ENCODE measurements at regions not wholly inside any gene's neighbourhood (a gene's known extent, or its start where the extent isn't known, plus 50 kb on each side); places are given as distances from the start of the nearest gene placed in this dataset.

DNA sequence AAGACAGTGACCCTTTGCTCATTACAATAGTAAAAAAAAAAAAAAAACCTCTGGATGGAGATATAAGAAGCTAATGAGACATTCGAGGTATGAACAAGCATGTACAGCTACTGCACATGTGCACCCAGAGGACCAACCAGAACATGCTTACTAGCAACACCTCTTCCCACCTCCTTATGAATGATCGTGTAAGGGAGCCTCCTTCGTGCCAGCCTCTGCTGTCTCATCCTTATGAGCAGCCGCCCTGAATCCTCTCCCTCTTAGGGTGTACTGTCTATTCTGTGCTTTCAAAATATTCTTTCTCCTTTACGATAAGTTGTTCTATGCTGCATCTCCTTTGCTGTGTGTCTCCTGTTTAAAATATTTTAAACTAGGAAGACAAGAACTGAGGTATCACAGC lies 91.4 kb upstream of the ACSL3 start:
- 85% methylated on average over 5 of the region's 5 CpGs for WGBS
- Histone ChIP-seq H3K4me3 (ENCODE audit: low read depth in 1 of 3, low read length in 3 of 3) (no peak overlapping the region), H3K9me3 (ENCODE audit: control insufficient read depth in 4 of 4, low read length in 3 of 4) (no peaks in the 10 kb centered on the region), H3K9ac (ENCODE audit: low read depth in 1 of 2, low read length in 2 of 2) (no peak overlapping the region), H3K27ac (ENCODE audit: low read depth in 1 of 2, low read length in 2 of 2) (no peak overlapping the region), H3K36me3 (ENCODE audit: control insufficient read depth in 4 of 4, insufficient read depth in 3 of 4, low read depth in 1 of 4, low read length in 3 of 4) (no peaks in the 10 kb centered on the region), H3K27me3 (ENCODE audit: control insufficient read depth in 4 of 4, insufficient read depth in 4 of 4, low read length in 3 of 4) (no peaks in the 10 kb centered on the region), H3K4me1 (ENCODE audit: control insufficient read depth in 4 of 4, insufficient read depth in 4 of 4, low read length in 3 of 4) (no peaks in the 10 kb centered on the region)
- no peak for DNase-seq (ENCODE audit: low spot score)
- no peak for TF ChIP-seq TAF1 (conservative IDR thresholded peaks at IDR 0.05)
- TF ChIP-seq, protein P1, sequence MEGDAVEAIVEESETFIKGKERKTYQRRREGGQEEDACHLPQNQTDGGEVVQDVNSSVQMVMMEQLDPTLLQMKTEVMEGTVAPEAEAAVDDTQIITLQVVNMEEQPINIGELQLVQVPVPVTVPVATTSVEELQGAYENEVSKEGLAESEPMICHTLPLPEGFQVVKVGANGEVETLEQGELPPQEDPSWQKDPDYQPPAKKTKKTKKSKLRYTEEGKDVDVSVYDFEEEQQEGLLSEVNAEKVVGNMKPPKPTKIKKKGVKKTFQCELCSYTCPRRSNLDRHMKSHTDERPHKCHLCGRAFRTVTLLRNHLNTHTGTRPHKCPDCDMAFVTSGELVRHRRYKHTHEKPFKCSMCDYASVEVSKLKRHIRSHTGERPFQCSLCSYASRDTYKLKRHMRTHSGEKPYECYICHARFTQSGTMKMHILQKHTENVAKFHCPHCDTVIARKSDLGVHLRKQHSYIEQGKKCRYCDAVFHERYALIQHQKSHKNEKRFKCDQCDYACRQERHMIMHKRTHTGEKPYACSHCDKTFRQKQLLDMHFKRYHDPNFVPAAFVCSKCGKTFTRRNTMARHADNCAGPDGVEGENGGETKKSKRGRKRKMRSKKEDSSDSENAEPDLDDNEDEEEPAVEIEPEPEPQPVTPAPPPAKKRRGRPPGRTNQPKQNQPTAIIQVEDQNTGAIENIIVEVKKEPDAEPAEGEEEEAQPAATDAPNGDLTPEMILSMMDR (IDR thresholded peaks at IDR 0.05; ENCODE audit: low read depth, low read length, missing input control) = no peak
- TF ChIP-seq FOXA2 (IDR thresholded peaks at IDR 0.05) = no peak
- TF ChIP-seq HNF4G (IDR thresholded peaks at IDR 0.05) = no peak
- no peak for TF ChIP-seq GABPA (IDR thresholded peaks at IDR 0.05 in 1 of 2, conservative IDR thresholded peaks at IDR 0.05 in 1 of 2)
- TF ChIP-seq, protein P2, sequence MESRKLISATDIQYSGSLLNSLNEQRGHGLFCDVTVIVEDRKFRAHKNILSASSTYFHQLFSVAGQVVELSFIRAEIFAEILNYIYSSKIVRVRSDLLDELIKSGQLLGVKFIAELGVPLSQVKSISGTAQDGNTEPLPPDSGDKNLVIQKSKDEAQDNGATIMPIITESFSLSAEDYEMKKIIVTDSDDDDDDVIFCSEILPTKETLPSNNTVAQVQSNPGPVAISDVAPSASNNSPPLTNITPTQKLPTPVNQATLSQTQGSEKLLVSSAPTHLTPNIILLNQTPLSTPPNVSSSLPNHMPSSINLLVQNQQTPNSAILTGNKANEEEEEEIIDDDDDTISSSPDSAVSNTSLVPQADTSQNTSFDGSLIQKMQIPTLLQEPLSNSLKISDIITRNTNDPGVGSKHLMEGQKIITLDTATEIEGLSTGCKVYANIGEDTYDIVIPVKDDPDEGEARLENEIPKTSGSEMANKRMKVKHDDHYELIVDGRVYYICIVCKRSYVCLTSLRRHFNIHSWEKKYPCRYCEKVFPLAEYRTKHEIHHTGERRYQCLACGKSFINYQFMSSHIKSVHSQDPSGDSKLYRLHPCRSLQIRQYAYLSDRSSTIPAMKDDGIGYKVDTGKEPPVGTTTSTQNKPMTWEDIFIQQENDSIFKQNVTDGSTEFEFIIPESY (IDR thresholded peaks at IDR 0.05) = no peak
- no peak for TF ChIP-seq YY1 (IDR thresholded peaks at IDR 0.05)
- no peak for TF ChIP-seq NR2F2 (IDR thresholded peaks at IDR 0.05)
- TF ChIP-seq, protein P3, sequence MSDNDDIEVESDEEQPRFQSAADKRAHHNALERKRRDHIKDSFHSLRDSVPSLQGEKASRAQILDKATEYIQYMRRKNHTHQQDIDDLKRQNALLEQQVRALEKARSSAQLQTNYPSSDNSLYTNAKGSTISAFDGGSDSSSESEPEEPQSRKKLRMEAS (IDR thresholded peaks at IDR 0.05) = no peak
- no peak for TF ChIP-seq HNF4A (conservative IDR thresholded peaks at IDR 0.05)
- TF ChIP-seq RXRA (IDR thresholded peaks at IDR 0.05) = no peak
- no peak for TF ChIP-seq JUND (IDR thresholded peaks at IDR 0.05)
- TF ChIP-seq EGR1 (IDR thresholded peaks at IDR 0.05; ENCODE audit: low read depth in 2 of 2) = no peak
- no peak for TF ChIP-seq FOXA1 (IDR thresholded peaks at IDR 0.05)
- no peak for TF ChIP-seq RAD21 (IDR thresholded peaks at IDR 0.05)
- TF ChIP-seq, protein P4, sequence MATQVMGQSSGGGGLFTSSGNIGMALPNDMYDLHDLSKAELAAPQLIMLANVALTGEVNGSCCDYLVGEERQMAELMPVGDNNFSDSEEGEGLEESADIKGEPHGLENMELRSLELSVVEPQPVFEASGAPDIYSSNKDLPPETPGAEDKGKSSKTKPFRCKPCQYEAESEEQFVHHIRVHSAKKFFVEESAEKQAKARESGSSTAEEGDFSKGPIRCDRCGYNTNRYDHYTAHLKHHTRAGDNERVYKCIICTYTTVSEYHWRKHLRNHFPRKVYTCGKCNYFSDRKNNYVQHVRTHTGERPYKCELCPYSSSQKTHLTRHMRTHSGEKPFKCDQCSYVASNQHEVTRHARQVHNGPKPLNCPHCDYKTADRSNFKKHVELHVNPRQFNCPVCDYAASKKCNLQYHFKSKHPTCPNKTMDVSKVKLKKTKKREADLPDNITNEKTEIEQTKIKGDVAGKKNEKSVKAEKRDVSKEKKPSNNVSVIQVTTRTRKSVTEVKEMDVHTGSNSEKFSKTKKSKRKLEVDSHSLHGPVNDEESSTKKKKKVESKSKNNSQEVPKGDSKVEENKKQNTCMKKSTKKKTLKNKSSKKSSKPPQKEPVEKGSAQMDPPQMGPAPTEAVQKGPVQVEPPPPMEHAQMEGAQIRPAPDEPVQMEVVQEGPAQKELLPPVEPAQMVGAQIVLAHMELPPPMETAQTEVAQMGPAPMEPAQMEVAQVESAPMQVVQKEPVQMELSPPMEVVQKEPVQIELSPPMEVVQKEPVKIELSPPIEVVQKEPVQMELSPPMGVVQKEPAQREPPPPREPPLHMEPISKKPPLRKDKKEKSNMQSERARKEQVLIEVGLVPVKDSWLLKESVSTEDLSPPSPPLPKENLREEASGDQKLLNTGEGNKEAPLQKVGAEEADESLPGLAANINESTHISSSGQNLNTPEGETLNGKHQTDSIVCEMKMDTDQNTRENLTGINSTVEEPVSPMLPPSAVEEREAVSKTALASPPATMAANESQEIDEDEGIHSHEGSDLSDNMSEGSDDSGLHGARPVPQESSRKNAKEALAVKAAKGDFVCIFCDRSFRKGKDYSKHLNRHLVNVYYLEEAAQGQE (IDR thresholded peaks at IDR 0.05) = no peak

DNA sequence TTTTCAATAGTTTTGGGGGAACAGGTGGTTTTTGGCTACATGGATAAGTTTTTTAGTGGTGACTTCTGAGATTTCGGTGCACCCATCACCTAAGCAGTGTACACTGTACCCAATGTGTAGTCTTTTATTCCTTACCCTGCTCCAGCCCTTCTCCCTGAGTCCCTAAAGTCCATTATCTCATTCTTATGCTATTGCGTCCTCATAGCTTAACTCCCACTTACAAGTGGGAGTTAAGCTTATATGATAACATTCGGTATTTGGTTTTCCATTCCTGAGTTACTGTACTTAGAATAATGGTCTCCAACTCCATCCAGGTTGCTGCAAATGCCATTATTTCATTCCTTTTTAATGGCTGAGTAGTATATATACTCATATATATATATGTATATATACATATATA lies 90.9 kb upstream of the ACSL3 start:
- WGBS = 95% methylated on average over 3 of the region's 3 CpGs
- DNase-seq (ENCODE audit: low spot score) = no peak
- Histone ChIP-seq H3K9ac (ENCODE audit: low read depth in 1 of 2, low read length in 2 of 2) (no peak overlapping the region), H3K36me3 (ENCODE audit: control insufficient read depth in 4 of 4, insufficient read depth in 3 of 4, low read depth in 1 of 4, low read length in 3 of 4) (no peaks in the 10 kb centered on the region), H3K27ac (ENCODE audit: low read depth in 1 of 2, low read length in 2 of 2) (no peak overlapping the region), H3K9me3 (ENCODE audit: control insufficient read depth in 4 of 4, low read length in 3 of 4) (no peaks in the 10 kb centered on the region), H3K4me1 (ENCODE audit: control insufficient read depth in 4 of 4, insufficient read depth in 4 of 4, low read length in 3 of 4) (no peaks in the 10 kb centered on the region), H3K27me3 (ENCODE audit: control insufficient read depth in 4 of 4, insufficient read depth in 4 of 4, low read length in 3 of 4) (no peaks in the 10 kb centered on the region), H3K4me3 (ENCODE audit: low read depth in 1 of 3, low read length in 3 of 3) (no peak overlapping the region)
- no peak for TF ChIP-seq RXRA (IDR thresholded peaks at IDR 0.05)
- TF ChIP-seq NR2F2 (IDR thresholded peaks at IDR 0.05) = no peak
- TF ChIP-seq FOXA1 (IDR thresholded peaks at IDR 0.05) = no peak
- TF ChIP-seq, protein P2 (IDR thresholded peaks at IDR 0.05) = no peak
- TF ChIP-seq, protein P3 (IDR thresholded peaks at IDR 0.05) = no peak
- TF ChIP-seq, protein P1 (IDR thresholded peaks at IDR 0.05; ENCODE audit: low read depth, low read length, missing input control) = no peak
- no peak for TF ChIP-seq HNF4G (IDR thresholded peaks at IDR 0.05)
- TF ChIP-seq FOXA2 (IDR thresholded peaks at IDR 0.05) = no peak
- TF ChIP-seq RAD21 (IDR thresholded peaks at IDR 0.05) = no peak
- no peak for TF ChIP-seq EGR1 (IDR thresholded peaks at IDR 0.05; ENCODE audit: low read depth in 2 of 2)
- TF ChIP-seq YY1 (IDR thresholded peaks at IDR 0.05) = no peak
- TF ChIP-seq, protein P5, sequence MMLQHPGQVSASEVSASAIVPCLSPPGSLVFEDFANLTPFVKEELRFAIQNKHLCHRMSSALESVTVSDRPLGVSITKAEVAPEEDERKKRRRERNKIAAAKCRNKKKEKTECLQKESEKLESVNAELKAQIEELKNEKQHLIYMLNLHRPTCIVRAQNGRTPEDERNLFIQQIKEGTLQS (IDR thresholded peaks at IDR 0.05) = no peak

Measured in liver (tissue), 8 donors.